ENCODE measurements at regions not wholly inside any gene's neighbourhood (a gene's known extent, or its start where the extent isn't known, plus 50 kb on each side); places are given as distances from the start of the nearest gene placed in this dataset.

DNA sequence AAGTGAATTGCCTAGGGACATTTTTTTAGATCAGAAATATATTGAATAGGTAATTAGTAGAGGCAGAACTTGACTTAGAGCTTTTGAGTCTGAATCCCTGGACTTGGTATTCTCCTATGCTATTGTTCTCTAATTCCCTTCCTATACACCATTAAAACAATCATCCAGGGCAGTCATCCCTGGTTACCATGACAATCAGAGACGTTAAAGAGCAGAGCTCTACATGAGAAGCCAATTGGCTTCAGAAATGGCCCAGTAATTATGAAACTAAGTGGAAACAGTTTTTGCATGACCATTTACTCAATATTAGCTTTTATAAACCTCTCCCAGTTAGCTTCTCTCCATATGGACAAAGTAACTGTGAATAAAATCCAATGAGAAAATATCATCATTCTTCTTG, 182.1 kb upstream of the TP63 start:
- H3K27me3 ChIP-seq = no peaks in the 10 kb centered on the region
- H3K9me3 ChIP-seq = no peaks in the 10 kb centered on the region
- TF ChIP-seq POLR2AphosphoS5 (IDR thresholded peaks at IDR 0.05) (no peak), POLR2A (IDR thresholded peaks at IDR 0.05) (no peak), EP300 (IDR thresholded peaks at IDR 0.05) (no peak)
- TF ChIP-seq, protein P1, sequence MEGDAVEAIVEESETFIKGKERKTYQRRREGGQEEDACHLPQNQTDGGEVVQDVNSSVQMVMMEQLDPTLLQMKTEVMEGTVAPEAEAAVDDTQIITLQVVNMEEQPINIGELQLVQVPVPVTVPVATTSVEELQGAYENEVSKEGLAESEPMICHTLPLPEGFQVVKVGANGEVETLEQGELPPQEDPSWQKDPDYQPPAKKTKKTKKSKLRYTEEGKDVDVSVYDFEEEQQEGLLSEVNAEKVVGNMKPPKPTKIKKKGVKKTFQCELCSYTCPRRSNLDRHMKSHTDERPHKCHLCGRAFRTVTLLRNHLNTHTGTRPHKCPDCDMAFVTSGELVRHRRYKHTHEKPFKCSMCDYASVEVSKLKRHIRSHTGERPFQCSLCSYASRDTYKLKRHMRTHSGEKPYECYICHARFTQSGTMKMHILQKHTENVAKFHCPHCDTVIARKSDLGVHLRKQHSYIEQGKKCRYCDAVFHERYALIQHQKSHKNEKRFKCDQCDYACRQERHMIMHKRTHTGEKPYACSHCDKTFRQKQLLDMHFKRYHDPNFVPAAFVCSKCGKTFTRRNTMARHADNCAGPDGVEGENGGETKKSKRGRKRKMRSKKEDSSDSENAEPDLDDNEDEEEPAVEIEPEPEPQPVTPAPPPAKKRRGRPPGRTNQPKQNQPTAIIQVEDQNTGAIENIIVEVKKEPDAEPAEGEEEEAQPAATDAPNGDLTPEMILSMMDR (IDR thresholded peaks at IDR 0.05) = no peak
- H3K4me1 ChIP-seq = no peaks in the 10 kb centered on the region
- WGBS, 5 donors = 59 to 78% (median 69%) methylated on average over 1 of the region's 1 CpG
- H3K27ac ChIP-seq = no peak overlapping the region
- no peak for DNase-seq
- H3K36me3 ChIP-seq = no peaks in the 10 kb centered on the region
- no peak overlapping the region for H3K4me3 ChIP-seq
- intact Hi-C loops (cut with DNase I; ENCODE audit: low total_unique reads) = no loop called here

DNA sequence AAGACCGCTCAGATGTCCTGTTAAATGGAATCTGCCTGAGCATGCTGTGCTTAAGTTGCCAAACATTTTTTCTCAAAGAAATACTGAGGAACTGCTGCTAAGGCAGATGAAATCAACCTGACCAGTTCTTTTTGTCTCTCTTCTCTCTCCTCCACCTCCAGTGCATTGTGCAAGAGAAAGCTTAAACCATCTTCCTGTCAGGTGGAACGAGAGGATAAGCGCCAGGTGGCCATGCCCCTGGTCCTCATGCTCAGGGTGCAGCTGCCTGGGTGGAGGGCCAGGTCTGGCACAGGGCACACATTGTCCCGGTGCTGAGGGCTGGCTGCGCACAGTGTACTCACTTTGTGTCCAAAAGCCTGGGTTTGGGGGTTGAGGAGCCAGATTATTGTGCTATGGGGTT, 176.2 kb upstream of the TP63 start:
- Histone ChIP-seq H3K27ac (no peak overlapping the region), H3K4me1 (peaks cover 0 to 5% (median 0%) of the 10 kb centered on the region in 4 donors), H3K36me3 (no peaks in the 10 kb centered on the region), H3K9me3 (no peaks in the 10 kb centered on the region), H3K4me3 (no peak overlapping the region), H3K27me3 (no peaks in the 10 kb centered on the region)
- no peak for DNase-seq
- no peak for TF ChIP-seq POLR2AphosphoS5 (IDR thresholded peaks at IDR 0.05)
- TF ChIP-seq, protein P1 (IDR thresholded peaks at IDR 0.05) = no peak
- no peak for TF ChIP-seq EP300 (IDR thresholded peaks at IDR 0.05)
- TF ChIP-seq POLR2A (IDR thresholded peaks at IDR 0.05) = no peak
- intact Hi-C loops (cut with DNase I; ENCODE audit: low total_unique reads) = no loop called here
- 87 to 97% (median 95%) methylated on average over 5 of the region's 5 CpGs for WGBS, 5 donors

- TF ChIP-seq POLR2A (IDR thresholded peaks at IDR 0.05) (no peak), POLR2AphosphoS5 (IDR thresholded peaks at IDR 0.05) (no peak), EP300 (IDR thresholded peaks at IDR 0.05) (no peak)
- TF ChIP-seq, protein P1 (IDR thresholded peaks at IDR 0.05) = no peak
- no peak overlapping the region for H3K27ac ChIP-seq
- 81 to 92% (median 89%) methylated on average over 6 of the region's 6 CpGs for WGBS, 5 donors
- peaks cover 0 to 5% (median 0%) of the 10 kb centered on the region in 4 donors for H3K4me1 ChIP-seq
- H3K4me3 ChIP-seq = no peak overlapping the region
- no peaks in the 10 kb centered on the region for H3K36me3 ChIP-seq
- no peak for DNase-seq
- no peaks in the 10 kb centered on the region for H3K9me3 ChIP-seq
- no peaks in the 10 kb centered on the region for H3K27me3 ChIP-seq
- intact Hi-C loops (cut with DNase I; ENCODE audit: low total_unique reads) = no loop called here
Observed at GRCh38 chr3:189455641-189456417, 175.4 kb upstream of the TP63 start.

GRCh38 chr3:189457201-189457607, 174.0 kb upstream of the TP63 start:
- Histone ChIP-seq H3K4me1 (peaks cover 0 to 5% (median 0%) of the 10 kb centered on the region in 4 donors), H3K27me3 (no peaks in the 10 kb centered on the region), H3K9me3 (peaks cover 0 to 4% (median 2%) of the 10 kb centered on the region in 4 donors), H3K27ac (no peak overlapping the region), H3K36me3 (no peaks in the 10 kb centered on the region), H3K4me3 (no peak overlapping the region)
- no peak for DNase-seq
- TF ChIP-seq EP300 (IDR thresholded peaks at IDR 0.05) = no peak
- TF ChIP-seq POLR2AphosphoS5 (IDR thresholded peaks at IDR 0.05) = no peak
- no peak for TF ChIP-seq POLR2A (IDR thresholded peaks at IDR 0.05)
- TF ChIP-seq, protein P1 (IDR thresholded peaks at IDR 0.05) = no peak
- 73 to 89% (median 87%) methylated on average over 7 of the region's 7 CpGs for WGBS, 5 donors
- intact Hi-C loops (cut with DNase I; ENCODE audit: low total_unique reads) = no loop called here
